ENCODE measurements at regions not wholly inside any gene's neighbourhood (a gene's known extent, or its start where the extent isn't known, plus 50 kb on each side); places are given as distances from the start of the nearest gene placed in this dataset.

DNA sequence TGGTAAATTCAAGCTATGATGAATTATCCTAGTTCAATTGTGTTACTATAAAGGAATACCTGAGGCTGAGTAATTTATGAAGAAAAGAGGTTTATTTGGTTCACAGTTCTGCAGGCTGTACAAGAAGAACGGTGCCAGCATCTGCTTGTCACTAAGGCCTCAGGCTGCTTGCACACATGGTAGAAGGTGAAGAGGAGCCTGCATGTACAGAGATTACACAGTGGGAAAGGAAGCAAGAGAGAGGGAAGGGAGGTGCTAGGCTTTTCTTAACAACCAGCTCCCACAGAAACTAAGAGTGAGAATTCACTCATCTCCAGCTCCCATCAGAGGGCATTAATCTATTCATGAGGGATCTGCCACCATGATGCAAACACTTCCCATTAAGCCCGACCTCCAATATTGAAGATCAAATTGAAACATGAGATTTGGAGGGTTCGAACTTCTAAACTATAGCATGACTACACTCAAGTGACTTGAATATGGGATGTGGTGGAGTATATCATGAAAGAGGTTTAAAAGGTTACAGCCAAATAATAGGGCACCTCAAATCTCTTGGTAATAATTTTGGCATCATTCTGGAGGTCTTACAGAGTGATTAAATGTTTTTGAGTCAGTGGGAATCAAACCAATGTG lies 58.4 kb upstream of the ETAA1 start:
- no peak for DNase-seq (ENCODE audit: low read depth)
- in situ Hi-C loops (cut with HindIII; ENCODE audit: low pct_unique_long_range_greater_than_20kb, low sequenced_read_pairs), result no loop called here

DNA sequence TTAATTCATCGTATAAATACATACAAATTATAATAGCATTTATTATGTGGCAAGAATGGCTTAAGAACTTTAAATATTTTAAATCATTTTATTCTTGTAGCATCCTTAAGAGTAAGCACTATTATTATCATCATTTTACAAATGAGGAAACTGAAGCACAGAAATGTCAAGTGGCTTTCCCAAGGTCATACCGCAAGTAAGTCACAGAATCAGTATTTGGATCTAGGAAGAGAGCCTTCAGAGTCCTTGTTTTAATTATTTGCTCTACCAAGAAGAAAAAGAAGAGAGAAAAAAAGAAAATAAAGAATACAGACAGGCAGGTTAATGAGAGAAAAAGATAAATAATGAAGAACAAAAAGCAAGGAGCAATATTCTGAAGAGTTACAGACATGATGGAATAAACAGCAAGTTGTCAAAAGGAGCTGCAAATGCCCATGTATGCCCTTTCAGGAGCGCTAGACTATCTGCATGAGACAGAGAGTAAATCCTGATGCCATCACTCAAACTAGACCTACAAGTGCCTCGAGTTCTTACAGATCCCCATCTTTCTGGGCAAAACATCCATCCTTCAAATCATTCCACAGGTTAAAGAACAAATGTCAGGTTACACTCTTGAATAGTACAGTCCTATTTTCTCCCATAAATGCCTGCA lies 57.8 kb upstream of the ETAA1 start:
- DNase-seq (ENCODE audit: low read depth), result no peak
- in situ Hi-C loops (cut with HindIII; ENCODE audit: low pct_unique_long_range_greater_than_20kb, low sequenced_read_pairs), result no loop called here

DNA sequence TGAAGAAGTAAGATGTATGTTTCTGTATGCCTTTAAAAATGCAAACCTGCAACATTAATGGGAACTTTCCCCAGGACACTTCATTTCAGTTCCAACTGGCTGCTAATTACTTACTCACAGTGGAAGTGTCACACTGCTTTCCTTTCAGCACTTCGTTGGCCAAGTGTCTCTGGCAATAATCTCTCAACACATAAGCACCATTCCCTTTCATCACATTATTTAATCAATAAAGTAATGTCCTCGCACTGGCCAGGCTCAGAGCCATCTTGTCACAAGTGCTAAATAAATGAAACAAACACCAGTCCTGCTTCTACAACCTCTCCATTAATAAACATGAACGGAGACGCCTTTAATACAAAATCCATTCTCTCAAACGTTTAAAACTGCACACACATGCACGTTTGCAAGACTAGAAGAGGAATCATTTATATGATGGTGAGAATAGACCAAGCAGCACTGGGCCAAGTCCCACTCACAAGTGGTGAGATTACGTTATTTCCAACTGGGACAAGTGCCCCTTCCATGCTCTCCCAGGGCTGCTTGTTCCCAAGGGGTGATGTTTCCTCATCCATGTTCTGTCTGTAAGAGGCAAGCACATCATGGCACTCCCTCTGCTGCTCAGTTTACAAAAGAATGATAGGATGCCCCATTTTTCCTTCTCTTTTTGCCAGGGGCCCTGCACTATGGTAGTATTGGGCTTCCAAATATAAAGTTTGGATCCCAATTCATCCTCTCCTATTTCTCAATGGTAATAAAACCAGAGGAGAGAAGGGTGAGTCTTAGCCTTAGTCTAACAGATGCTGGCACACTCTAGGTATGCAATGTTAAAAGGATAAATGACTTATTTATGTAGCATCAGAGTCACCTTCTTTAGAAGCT lies 56.8 kb upstream of the ETAA1 start:
- no peak for DNase-seq (ENCODE audit: low read depth)
- in situ Hi-C loops (cut with HindIII; ENCODE audit: low pct_unique_long_range_greater_than_20kb, low sequenced_read_pairs), result no loop called here

- DNase-seq (ENCODE audit: low read depth), result no peak
- in situ Hi-C loops (cut with HindIII; ENCODE audit: low pct_unique_long_range_greater_than_20kb, low sequenced_read_pairs), result no loop called here
These were observed 56.2 kb upstream of the ETAA1 start for GRCh38 chr2:67341012-67341318.

- DNase-seq (ENCODE audit: low read depth), result no peak
- in situ Hi-C loops (cut with HindIII; ENCODE audit: low pct_unique_long_range_greater_than_20kb, low sequenced_read_pairs), result no loop called here
These were observed 55.8 kb upstream of the ETAA1 start for GRCh38 chr2:67341336-67341735.

- DNase-seq (ENCODE audit: low read depth), result no peak
- in situ Hi-C loops (cut with HindIII; ENCODE audit: low pct_unique_long_range_greater_than_20kb, low sequenced_read_pairs), result no loop called here
These were observed 54.7 kb upstream of the ETAA1 start for GRCh38 chr2:67342394-67342793.

DNA sequence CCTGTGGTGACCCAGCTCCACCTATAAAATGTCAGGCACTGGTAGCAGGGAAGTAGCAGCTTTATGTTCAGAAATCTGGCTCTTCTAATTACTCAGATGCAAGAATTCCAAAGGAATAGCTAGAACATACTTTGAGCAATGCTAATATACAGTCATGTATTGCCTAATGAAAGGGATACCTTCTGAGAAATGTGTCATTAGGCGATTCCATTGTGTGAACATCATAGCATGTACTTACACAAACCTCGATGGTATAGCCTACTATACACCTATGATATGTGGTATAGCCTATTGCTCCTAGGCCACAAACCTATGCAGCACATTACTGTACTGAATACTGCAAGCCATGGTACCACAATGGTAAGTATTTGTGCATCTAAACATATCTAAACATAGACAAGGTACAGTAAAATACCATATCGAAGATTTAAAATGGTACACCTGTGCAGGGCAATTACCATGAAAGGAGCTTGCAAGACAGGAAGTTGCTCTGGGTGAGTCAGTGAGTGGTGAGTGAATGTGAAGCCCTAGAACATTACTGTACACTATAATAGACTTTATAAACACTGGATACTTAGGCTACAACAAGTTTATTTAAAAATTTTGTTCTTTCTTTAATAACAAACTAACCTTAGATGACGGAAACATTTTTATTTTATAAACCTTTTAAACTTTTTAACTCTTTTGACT lies 50.3 kb upstream of the ETAA1 start:
- in situ Hi-C loops (cut with HindIII; ENCODE audit: low pct_unique_long_range_greater_than_20kb, low sequenced_read_pairs), result no loop called here

More for the DNA sequence above, 50.3 kb upstream of the ETAA1 start:
- DNase-seq (ENCODE audit: low read depth), result no peak

All from Caki2 (cell line).